ENCODE measurements at regions not wholly inside any gene's neighbourhood (a gene's known extent, or its start where the extent isn't known, plus 50 kb on each side); places are given as distances from the start of the nearest gene placed in this dataset.

DNA sequence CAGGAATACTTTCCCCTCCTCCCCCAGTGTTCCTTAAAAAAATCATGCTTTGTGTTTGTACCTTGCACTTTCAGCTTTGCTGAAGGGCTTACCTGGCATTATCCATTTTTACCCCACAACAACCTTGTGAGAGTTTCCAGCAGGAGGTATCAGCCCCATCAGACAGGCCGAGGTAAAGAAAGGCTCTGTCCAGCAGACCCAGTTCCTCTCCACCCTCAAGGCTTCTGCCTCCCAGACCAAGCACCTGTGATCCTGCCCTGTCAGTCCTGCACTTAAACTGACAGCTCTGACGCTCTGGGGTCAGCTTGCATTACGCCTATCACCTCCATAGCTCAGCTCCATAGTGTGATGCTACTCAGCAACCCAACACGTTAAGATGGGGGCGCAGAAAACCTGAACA lies 803.1 kb downstream of the UQCRFS1 start:
- Histone ChIP-seq H3K27me3 (ENCODE audit: control insufficient read depth, insufficient read depth, low read length) (peaks cover 3% of the 10 kb centered on the region), H3K4me3 (ENCODE audit: low read length) (no peak overlapping the region), H3K4me2 (ENCODE audit: low read length) (no peak overlapping the region), H3K36me3 (ENCODE audit: insufficient read depth, low read length) (no peaks in the 10 kb centered on the region), H3K4me1 (ENCODE audit: control insufficient read depth, insufficient read depth, low read length) (no peaks in the 10 kb centered on the region), H3K9me3 (replicated peaks; ENCODE audit: low read length) (no peaks in the 10 kb centered on the region), H3K9ac (ENCODE audit: low read depth, low read length) (no peak overlapping the region)

DNA sequence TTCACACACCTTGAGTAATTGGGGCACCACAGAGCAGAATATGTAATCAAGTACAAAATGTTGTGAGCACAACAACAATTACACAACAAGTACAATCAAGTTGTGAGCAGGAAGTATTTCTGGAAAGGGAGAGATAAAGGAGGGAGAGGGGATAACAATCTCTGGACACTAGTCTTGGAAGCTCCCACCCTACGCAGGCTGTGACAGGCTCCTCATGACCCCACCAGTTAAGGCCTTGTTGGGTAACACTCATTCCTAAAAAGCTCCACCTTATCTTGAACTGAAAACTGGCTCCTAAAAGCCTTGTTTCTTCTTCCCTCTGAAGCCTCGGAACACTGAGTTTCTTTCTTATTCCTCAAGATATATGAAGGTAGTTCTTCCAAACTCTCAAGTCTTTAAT lies 806.0 kb downstream of the UQCRFS1 start:
- Histone ChIP-seq H3K4me3 (ENCODE audit: low read length) (no peak overlapping the region), H3K4me2 (ENCODE audit: low read length) (no peak overlapping the region), H3K9me3 (replicated peaks; ENCODE audit: low read length) (no peaks in the 10 kb centered on the region), H3K9ac (ENCODE audit: low read depth, low read length) (no peak overlapping the region), H3K27me3 (ENCODE audit: control insufficient read depth, insufficient read depth, low read length) (peaks cover 3% of the 10 kb centered on the region), H3K36me3 (ENCODE audit: insufficient read depth, low read length) (no peaks in the 10 kb centered on the region), H3K4me1 (ENCODE audit: control insufficient read depth, insufficient read depth, low read length) (no peaks in the 10 kb centered on the region)

DNA sequence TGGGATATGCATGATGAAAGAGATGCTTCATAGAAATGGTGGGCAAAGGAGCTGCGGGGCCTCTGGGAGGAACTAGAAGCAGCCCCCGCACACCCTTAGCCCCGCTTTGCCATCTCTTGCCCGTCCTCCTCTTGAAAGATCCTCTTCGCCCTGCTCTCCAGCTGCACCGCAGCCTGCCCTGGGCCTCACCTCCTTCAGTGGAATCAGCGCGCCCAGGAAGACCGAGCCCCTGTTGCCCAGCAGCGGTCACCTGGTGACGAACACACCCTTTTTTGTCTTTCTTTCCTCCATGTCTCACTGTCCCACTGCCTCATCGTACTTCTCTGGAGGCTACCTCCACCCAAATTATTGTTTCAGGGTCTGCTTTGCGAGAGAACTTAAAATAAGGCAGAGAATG lies 807.6 kb downstream of the UQCRFS1 start:
- Histone ChIP-seq H3K27me3 (ENCODE audit: control insufficient read depth, insufficient read depth, low read length) (peaks cover 3% of the 10 kb centered on the region), H3K9me3 (replicated peaks; ENCODE audit: low read length) (no peaks in the 10 kb centered on the region), H3K36me3 (ENCODE audit: insufficient read depth, low read length) (no peaks in the 10 kb centered on the region), H3K4me1 (ENCODE audit: control insufficient read depth, insufficient read depth, low read length) (no peaks in the 10 kb centered on the region), H3K4me3 (ENCODE audit: low read length) (no peak overlapping the region), H3K4me2 (ENCODE audit: low read length) (no peak overlapping the region), H3K9ac (ENCODE audit: low read depth, low read length) (no peak overlapping the region)

DNA sequence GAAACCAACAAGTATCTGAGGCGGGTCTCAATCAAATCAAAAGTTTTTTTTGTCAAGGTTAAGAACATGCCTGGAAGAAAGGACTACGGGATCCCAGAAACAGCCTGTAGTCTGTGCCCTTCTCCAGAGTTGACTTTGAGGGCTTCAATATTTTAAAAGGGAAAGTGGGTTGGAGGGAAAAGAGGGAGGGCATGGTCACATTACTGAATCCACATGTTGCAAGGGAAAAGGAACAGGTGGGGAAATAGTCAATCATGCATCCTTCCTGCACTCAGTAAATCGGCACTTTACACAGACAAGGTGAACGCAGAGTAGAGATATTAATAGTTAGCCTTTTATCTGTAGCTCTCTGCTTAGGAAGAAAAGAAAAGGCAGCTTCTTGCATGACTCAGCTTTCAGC lies 808.5 kb downstream of the UQCRFS1 start:
- no peak overlapping the region for H3K4me2 ChIP-seq (ENCODE audit: low read length)
- H3K9me3 ChIP-seq (replicated peaks; ENCODE audit: low read length) = no peaks in the 10 kb centered on the region
- no peaks in the 10 kb centered on the region for H3K36me3 ChIP-seq (ENCODE audit: insufficient read depth, low read length)
- H3K9ac ChIP-seq (ENCODE audit: low read depth, low read length) = no peak overlapping the region
- H3K4me1 ChIP-seq (ENCODE audit: control insufficient read depth, insufficient read depth, low read length) = no peaks in the 10 kb centered on the region
- H3K27me3 ChIP-seq (ENCODE audit: control insufficient read depth, insufficient read depth, low read length) = peaks cover 3% of the 10 kb centered on the region
- no peak overlapping the region for H3K4me3 ChIP-seq (ENCODE audit: low read length)

DNA sequence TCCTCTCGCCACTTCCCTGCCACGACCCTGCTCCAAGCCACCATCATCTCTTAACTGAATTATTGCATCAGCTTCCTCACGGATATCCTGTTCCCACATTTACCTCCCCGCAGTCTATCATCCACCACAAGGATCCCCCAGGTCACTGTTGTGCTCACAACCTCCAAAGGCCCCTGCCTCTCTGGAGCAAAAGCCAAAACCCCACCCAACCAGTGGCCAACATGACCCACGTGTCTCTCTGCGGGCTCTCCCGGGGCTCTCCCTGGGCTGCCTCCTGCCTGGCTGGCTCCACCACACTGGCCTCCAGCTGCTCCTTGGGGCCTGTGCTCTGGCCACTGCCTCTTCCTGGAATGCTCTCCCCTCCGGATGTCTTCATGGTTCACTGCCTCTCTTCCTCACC lies 809.3 kb downstream of the UQCRFS1 start:
- Histone ChIP-seq H3K4me1 (ENCODE audit: control insufficient read depth, insufficient read depth, low read length) (no peaks in the 10 kb centered on the region), H3K9ac (ENCODE audit: low read depth, low read length) (no peak overlapping the region), H3K4me3 (ENCODE audit: low read length) (no peak overlapping the region), H3K27me3 (ENCODE audit: control insufficient read depth, insufficient read depth, low read length) (peaks cover 3% of the 10 kb centered on the region), H3K4me2 (ENCODE audit: low read length) (no peak overlapping the region), H3K9me3 (replicated peaks; ENCODE audit: low read length) (no peaks in the 10 kb centered on the region), H3K36me3 (ENCODE audit: insufficient read depth, low read length) (no peaks in the 10 kb centered on the region)

DNA sequence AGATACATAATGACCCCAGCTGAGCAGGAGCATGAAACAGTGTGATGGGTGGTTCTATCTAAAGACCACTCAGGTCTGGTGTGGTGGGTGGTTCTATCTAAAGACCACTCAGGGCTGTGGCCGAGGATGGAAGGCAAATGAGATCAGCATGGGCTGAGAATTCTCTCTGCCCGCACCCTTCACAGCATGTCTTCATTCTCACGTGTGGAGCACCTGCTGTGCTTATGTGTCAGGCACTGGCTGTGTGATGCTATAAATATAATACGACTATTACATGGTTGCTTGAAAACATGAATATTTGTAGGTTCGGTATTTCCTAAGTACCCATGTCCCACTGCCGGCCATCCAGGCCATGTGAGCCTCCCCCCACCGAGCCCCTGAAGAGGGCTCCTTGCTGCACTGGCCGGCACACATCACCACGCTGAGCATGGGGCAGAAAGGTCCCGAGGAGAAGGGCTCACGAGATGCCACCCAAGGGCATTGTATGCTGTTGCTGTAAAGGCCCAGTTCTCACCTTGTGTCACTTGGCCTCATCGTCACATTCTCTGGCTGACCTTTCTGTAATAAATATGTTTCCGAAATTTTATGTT lies 810.2 kb downstream of the UQCRFS1 start:
- Histone ChIP-seq H3K9ac (ENCODE audit: low read depth, low read length) (no peak overlapping the region), H3K27me3 (ENCODE audit: control insufficient read depth, insufficient read depth, low read length) (peaks cover 3% of the 10 kb centered on the region), H3K9me3 (replicated peaks; ENCODE audit: low read length) (no peaks in the 10 kb centered on the region), H3K4me1 (ENCODE audit: control insufficient read depth, insufficient read depth, low read length) (no peaks in the 10 kb centered on the region), H3K36me3 (ENCODE audit: insufficient read depth, low read length) (no peaks in the 10 kb centered on the region), H3K4me2 (ENCODE audit: low read length) (no peak overlapping the region), H3K4me3 (ENCODE audit: low read length) (no peak overlapping the region)

DNA sequence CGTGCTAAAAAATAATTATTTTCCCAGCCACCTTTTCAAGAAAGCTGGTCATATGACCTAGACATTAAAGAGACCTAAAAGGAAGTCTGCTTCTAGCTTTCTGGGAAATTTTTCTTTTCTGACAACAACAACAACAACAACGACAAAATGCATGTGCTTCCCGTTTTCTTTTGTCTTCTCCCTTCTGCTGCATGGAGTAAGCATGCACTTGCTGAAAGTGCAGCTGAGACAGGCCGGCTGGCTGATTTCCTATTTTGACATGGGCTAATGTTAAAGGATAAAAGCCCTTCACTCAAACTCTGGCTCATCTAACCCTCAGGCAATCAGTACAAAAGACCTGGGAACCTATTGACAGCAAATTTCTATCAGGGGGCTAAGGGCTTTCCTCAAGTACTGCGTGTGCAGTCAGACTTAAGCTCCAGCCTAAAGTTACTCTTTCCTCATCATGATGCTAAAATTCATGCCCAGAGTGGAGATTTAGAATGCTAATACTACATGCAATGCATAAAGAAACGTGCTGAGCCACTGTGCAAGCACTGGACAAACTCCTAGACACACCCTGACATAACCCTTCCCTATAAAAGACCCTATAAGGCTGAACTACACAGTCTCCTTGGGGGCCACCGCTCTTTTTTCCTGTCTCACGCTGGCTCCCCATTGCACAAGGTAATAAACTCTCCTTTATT lies 811.1 kb downstream of the UQCRFS1 start:
- Histone ChIP-seq H3K9me3 (replicated peaks; ENCODE audit: low read length) (no peaks in the 10 kb centered on the region), H3K27me3 (ENCODE audit: control insufficient read depth, insufficient read depth, low read length) (peaks cover 3% of the 10 kb centered on the region), H3K4me2 (ENCODE audit: low read length) (no peak overlapping the region), H3K4me1 (ENCODE audit: control insufficient read depth, insufficient read depth, low read length) (no peaks in the 10 kb centered on the region), H3K9ac (ENCODE audit: low read depth, low read length) (no peak overlapping the region), H3K4me3 (ENCODE audit: low read length) (no peak overlapping the region), H3K36me3 (ENCODE audit: insufficient read depth, low read length) (no peaks in the 10 kb centered on the region)

DNA sequence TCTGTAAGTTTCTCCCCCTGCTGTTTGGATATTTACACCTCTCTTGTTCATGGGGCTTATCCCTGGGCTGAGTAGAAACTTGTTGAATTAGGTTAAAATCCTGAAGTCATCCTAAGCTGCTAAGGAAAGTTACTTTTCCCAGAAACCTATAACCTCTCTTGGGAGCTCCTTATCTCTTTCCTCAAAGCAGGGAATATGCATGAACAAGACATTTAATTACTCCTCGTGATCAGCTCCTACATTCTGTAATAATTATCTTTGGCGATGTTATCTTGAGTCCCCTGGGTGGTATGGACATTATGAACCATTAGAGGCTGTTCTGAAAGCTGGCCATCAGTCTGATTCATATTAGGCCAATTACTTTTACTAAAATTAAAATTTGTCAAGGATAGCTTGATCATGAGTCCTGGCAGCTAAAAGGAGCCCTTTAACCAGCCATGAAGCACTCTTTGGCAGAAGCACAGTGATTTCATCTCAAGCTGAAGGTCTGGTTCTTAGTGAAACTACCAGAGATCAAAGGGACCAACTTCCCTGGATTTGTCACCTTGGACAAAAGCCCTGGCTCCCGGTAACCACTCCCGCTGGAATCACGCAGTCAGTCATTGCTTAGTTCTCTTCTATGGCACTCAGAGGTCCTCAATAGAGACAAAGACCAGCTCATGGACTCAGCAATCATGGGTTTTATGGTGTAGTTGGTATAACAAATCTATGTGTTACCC lies 811.8 kb downstream of the UQCRFS1 start:
- Histone ChIP-seq H3K9ac (ENCODE audit: low read depth, low read length) (no peak overlapping the region), H3K4me3 (ENCODE audit: low read length) (no peak overlapping the region), H3K4me2 (ENCODE audit: low read length) (no peak overlapping the region), H3K36me3 (ENCODE audit: insufficient read depth, low read length) (no peaks in the 10 kb centered on the region), H3K9me3 (replicated peaks; ENCODE audit: low read length) (no peaks in the 10 kb centered on the region), H3K27me3 (ENCODE audit: control insufficient read depth, insufficient read depth, low read length) (peaks cover 3% of the 10 kb centered on the region), H3K4me1 (ENCODE audit: control insufficient read depth, insufficient read depth, low read length) (no peaks in the 10 kb centered on the region)

DNA sequence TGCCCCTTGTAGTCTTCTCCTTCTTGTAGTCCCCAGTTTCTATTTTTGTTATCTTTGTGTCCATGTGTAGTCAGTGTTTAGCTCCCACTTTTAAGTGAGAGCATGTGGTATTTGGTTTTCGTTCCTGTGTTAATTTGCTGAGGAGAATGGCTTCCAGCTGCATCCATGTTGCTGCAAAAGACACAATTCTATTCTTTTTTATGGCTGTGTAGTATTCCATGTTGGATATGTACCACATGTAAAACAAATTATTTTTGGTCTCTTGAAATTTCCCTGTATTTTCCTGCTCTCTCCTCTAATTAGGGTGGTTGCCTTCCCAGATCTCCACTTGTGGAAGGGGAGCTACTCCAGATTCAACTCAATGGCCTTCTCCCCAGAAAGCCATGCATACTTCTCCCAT lies 813.8 kb downstream of the UQCRFS1 start:
- Histone ChIP-seq H3K9me3 (replicated peaks; ENCODE audit: low read length) (no peaks in the 10 kb centered on the region), H3K9ac (ENCODE audit: low read depth, low read length) (no peak overlapping the region), H3K36me3 (ENCODE audit: insufficient read depth, low read length) (no peaks in the 10 kb centered on the region), H3K4me3 (ENCODE audit: low read length) (no peak overlapping the region), H3K27me3 (ENCODE audit: control insufficient read depth, insufficient read depth, low read length) (no peaks in the 10 kb centered on the region), H3K4me1 (ENCODE audit: control insufficient read depth, insufficient read depth, low read length) (no peaks in the 10 kb centered on the region), H3K4me2 (ENCODE audit: low read length) (no peak overlapping the region)

DNA sequence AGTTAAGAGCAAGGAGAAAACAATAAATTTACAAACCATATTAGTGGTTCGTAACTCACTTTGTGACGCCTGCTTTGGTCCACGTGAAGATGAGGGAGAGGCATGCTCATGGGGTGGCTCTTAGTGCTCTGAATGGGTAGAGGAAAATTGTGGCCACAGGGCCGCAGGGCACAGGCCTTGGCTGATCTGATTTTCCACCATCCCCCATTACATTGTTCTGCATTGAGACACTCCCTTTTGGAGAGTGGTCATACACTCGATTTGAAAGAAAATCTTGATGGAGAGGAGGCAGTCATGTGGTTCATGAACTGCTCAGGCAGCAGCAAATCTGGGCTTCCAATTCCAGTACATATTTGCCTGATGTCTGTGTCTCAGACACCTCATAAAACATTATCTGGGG lies 815.2 kb downstream of the UQCRFS1 start:
- H3K27me3 ChIP-seq (ENCODE audit: control insufficient read depth, insufficient read depth, low read length) = no peaks in the 10 kb centered on the region

DNA sequence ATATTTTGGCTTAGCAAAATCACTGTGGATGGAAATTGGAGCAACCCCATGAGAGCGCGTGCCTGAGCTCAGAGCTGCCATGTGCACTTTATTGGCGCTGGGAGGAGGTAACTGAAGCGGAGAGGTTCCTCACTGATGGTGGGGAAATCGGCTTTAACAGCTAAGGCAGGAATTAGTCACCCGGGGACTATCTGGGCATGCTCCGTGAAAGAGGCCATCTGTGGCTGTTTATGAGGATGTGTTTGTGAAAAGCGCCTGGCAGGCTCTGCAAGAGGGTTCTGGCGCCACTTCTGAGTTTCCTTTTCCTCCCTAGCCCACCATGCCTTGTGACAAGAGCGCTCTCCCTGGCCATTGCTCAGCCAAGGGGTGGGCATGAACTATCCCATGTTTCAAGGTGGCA lies 815.6 kb downstream of the UQCRFS1 start:
- no peak overlapping the region for H3K4me3 ChIP-seq (ENCODE audit: low read length)
- H3K9ac ChIP-seq (ENCODE audit: low read depth, low read length) = no peak overlapping the region
- H3K27me3 ChIP-seq (ENCODE audit: control insufficient read depth, insufficient read depth, low read length) = no peaks in the 10 kb centered on the region
- H3K4me2 ChIP-seq (ENCODE audit: low read length) = no peak overlapping the region
- no peaks in the 10 kb centered on the region for H3K9me3 ChIP-seq (replicated peaks; ENCODE audit: low read length)
- H3K36me3 ChIP-seq (ENCODE audit: insufficient read depth, low read length) = no peaks in the 10 kb centered on the region
- H3K4me1 ChIP-seq (ENCODE audit: control insufficient read depth, insufficient read depth, low read length) = no peaks in the 10 kb centered on the region

More for the DNA sequence above, 815.2 kb downstream of the UQCRFS1 start:
- Histone ChIP-seq H3K4me2 (ENCODE audit: low read length) (no peak overlapping the region), H3K4me1 (ENCODE audit: control insufficient read depth, insufficient read depth, low read length) (no peaks in the 10 kb centered on the region), H3K9me3 (replicated peaks; ENCODE audit: low read length) (no peaks in the 10 kb centered on the region), H3K36me3 (ENCODE audit: insufficient read depth, low read length) (no peaks in the 10 kb centered on the region), H3K4me3 (ENCODE audit: low read length) (no peak overlapping the region), H3K9ac (ENCODE audit: low read depth, low read length) (no peak overlapping the region)
